H9 (cell line): ENCODE measurements at regions not wholly inside any gene's neighbourhood (a gene's known extent, or its start where the extent isn't known, plus 50 kb on each side); places are given as distances from the start of the nearest gene placed in this dataset.

Experiments
- DNase-seq: peaks from one replicate; pipeline ENCODE4 v3.0.0-alpha.2; 2017
- H2AFZ ChIP-seq: one replicate; pipeline ENCODE4 v1.6.1; 2013; ENCODE audit warnings: mild to moderate bottlenecking, low read length, control low read depth, moderate library complexity
- H2AK5ac ChIP-seq: 2 replicates; pipeline ENCODE4 v1.6.1; 2013; ENCODE audit warnings: low read length, control low read depth, mixed read lengths; ENCODE audit not compliant: insufficient read length
- H2BK120ac ChIP-seq: one replicate; pipeline ENCODE4 v1.6.1; 2013; ENCODE audit warnings: low read depth, mild to moderate bottlenecking, low read length, control low read depth, inconsistent platforms; ENCODE audit not compliant: poor library complexity, severe bottlenecking
- H2BK12ac ChIP-seq: 2 replicates; pipeline ENCODE4 v1.6.1; 2013; ENCODE audit warnings: low read length, control low read depth, mixed read lengths, low read depth; ENCODE audit not compliant: insufficient read length
- H2BK15ac ChIP-seq: 2 replicates; pipeline ENCODE4 v1.6.1; 2013; ENCODE audit warnings: low read depth, low read length, control low read depth
- H2BK20ac ChIP-seq: one replicate; pipeline ENCODE4 v1.6.1; 2013; ENCODE audit warnings: low read depth, mild to moderate bottlenecking, low read length, control low read depth, inconsistent platforms; ENCODE audit not compliant: poor library complexity, severe bottlenecking
- H2BK5ac ChIP-seq: 2 replicates; pipeline ENCODE4 v1.6.1; 2013; ENCODE audit warnings: low read length, control low read depth, mixed read lengths; ENCODE audit not compliant: insufficient read length
- H3K14ac ChIP-seq: 2 replicates; pipeline ENCODE4 v1.6.1; 2013; ENCODE audit warnings: low read length, control low read depth; ENCODE audit not compliant: insufficient read depth
- H3K18ac ChIP-seq: 2 replicates; pipeline ENCODE4 v1.6.1; 2013; ENCODE audit warnings: low read depth, mild to moderate bottlenecking, mixed read lengths, low read length, control low read depth; ENCODE audit not compliant: insufficient read length
- H3K23ac ChIP-seq: 2 replicates; pipeline ENCODE4 v1.6.1; 2013; ENCODE audit warnings: low read length, control low read depth, mixed read lengths, low read depth; ENCODE audit not compliant: insufficient read length
- H3K23me2 ChIP-seq: 2 replicates; pipeline ENCODE4 v1.6.1; 2013; ENCODE audit warnings: low read depth, mild to moderate bottlenecking, mixed read lengths, low read length, control low read depth; ENCODE audit not compliant: insufficient read length, poor library complexity, severe bottlenecking
- H3K27ac ChIP-seq: 2 replicates; pipeline ENCODE4 v1.5.1; 2013; ENCODE audit warnings: low read length, control low read depth, mixed read lengths, low read depth; ENCODE audit not compliant: insufficient read length
- H3K27me3 ChIP-seq: 2 replicates; pipeline ENCODE4 v1.6.1; 2013; ENCODE audit warnings: low read length, control low read depth, inconsistent platforms; ENCODE audit not compliant: insufficient read depth
- H3K4ac ChIP-seq: 2 replicates; pipeline ENCODE4 v1.6.1; 2013; ENCODE audit warnings: low read depth, mild to moderate bottlenecking, control low read depth, inconsistent platforms, low read length, moderate library complexity
- H3K4me1 ChIP-seq: 2 replicates; pipeline ENCODE4 v1.6.1; 2013; ENCODE audit warnings: low read length, control low read depth, inconsistent platforms; ENCODE audit not compliant: insufficient read depth
- H3K4me2 ChIP-seq: 2 replicates; pipeline ENCODE4 v1.6.1; 2013; ENCODE audit warnings: low read length, control low read depth, mixed read lengths; ENCODE audit not compliant: insufficient read length, insufficient read depth
- H3K56ac ChIP-seq: 2 replicates; pipeline ENCODE4 v1.6.1; 2013; ENCODE audit warnings: low read depth, mild to moderate bottlenecking, mixed read lengths, low read length, control low read depth; ENCODE audit not compliant: insufficient read length
- H3K79me1 ChIP-seq: 2 replicates; pipeline ENCODE4 v1.6.1; 2013; ENCODE audit warnings: low read depth, mild to moderate bottlenecking, moderate library complexity, low read length, control low read depth, inconsistent platforms; ENCODE audit not compliant: insufficient read depth, poor library complexity, severe bottlenecking
- H3K79me2 ChIP-seq: 2 replicates; pipeline ENCODE4 v1.6.1; 2013; ENCODE audit warnings: low read length, control low read depth, inconsistent platforms; ENCODE audit not compliant: insufficient read depth
- H3K9ac ChIP-seq: 2 replicates; pipeline ENCODE4 v1.6.1; 2013; ENCODE audit warnings: low read length, control low read depth, mixed read lengths; ENCODE audit not compliant: insufficient read length; ENCODE audit errors: extremely low read depth
- H3K9me3 ChIP-seq: one replicate; pipeline ENCODE4 v1.6.1; 2013; ENCODE audit warnings: low read depth, low read length, inconsistent platforms; ENCODE audit not compliant: control insufficient read depth
- H3T11ph ChIP-seq: one replicate; pipeline ENCODE4 v1.6.1; 2013; ENCODE audit warnings: mild to moderate bottlenecking, low read length, control low read depth, inconsistent platforms
- H4K20me1 ChIP-seq: one replicate; pipeline ENCODE4 v1.6.1; 2013; ENCODE audit not compliant: control insufficient read depth, insufficient read length, insufficient read depth
- H4K5ac ChIP-seq: 2 replicates; pipeline ENCODE4 v1.6.1; 2013; ENCODE audit warnings: low read depth, mild to moderate bottlenecking, mixed read lengths, low read length, control low read depth; ENCODE audit not compliant: insufficient read length
- H4K8ac ChIP-seq: replicated peaks from 2 replicates; pipeline ENCODE4 v1.6.1; 2013; ENCODE audit warnings: low read length, control low read depth, mixed read lengths, low read depth; ENCODE audit not compliant: insufficient read length
- H4K91ac ChIP-seq: 2 replicates; pipeline ENCODE4 v1.6.1; 2013; ENCODE audit warnings: low read depth, mild to moderate bottlenecking, moderate library complexity, mixed read lengths, low read length, control low read depth; ENCODE audit not compliant: insufficient read length
- H3K27ac Mint-ChIP-seq, 3 experiments: 2 replicates in 2 of 3; 3 replicates in 1 of 3; pipeline ENCODE4 v1.8.0; 2020 to 2021; ENCODE audit warnings: mixed read lengths in 3 of 3, mild to moderate bottlenecking in 1 of 3, moderate library complexity in 1 of 3
- H3K27me3 Mint-ChIP-seq: 2 replicates; pipeline ENCODE4 v1.8.0; 2021; ENCODE audit warnings: low read depth, mild to moderate bottlenecking, moderate library complexity, mixed read lengths
- H3K36me3 Mint-ChIP-seq, 3 experiments: 2 replicates in 2 of 3; 3 replicates in 1 of 3; pipeline ENCODE4 v1.8.0; 2020 to 2021; ENCODE audit warnings: low read depth in 3 of 3, mixed read lengths in 3 of 3; ENCODE audit not compliant: insufficient read depth in 1 of 3
- H3K4me1 Mint-ChIP-seq, 2 experiments: 2 replicates each; pipeline ENCODE4 v1.8.0; 2020; ENCODE audit warnings: mixed read lengths in 2 of 2
- H3K4me3 Mint-ChIP-seq, 2 experiments: 2 replicates in 1 of 2; 3 replicates in 1 of 2; pipeline ENCODE4 v1.8.0; 2020 to 2021; ENCODE audit warnings: mild to moderate bottlenecking in 2 of 2, mixed read lengths in 2 of 2, moderate library complexity in 1 of 2
- H3K9me3 Mint-ChIP-seq, 2 experiments: 2 replicates in 1 of 2; 3 replicates in 1 of 2; pipeline ENCODE4 v1.8.0; 2020; ENCODE audit warnings: mild to moderate bottlenecking in 2 of 2, mixed read lengths in 2 of 2, moderate library complexity in 1 of 2
- CTCF ChIP-seq: fragments of 200-600 bp; sonication (generic); conservative IDR thresholded peaks from 3 replicates; pipeline ENCODE4 v1.8.0; 2021; ENCODE audit warnings: antibody characterized with exemption, mild to moderate bottlenecking
- WGBS: extraction: QIAGEN DNeasy Blood & Tissue Kit; methylation state at CpG from one replicate; pipeline ENCODE4 v1.1.7; 2013; ENCODE audit warnings: missing lambda C conversion rate, low lambda C conversion rate, mixed read lengths; ENCODE audit not compliant: insufficient read length; ENCODE audit errors: extremely low coverage; 5-methylcytosine and 5-hydroxymethylcytosine counted together

- no peak overlapping the region for H4K8ac ChIP-seq
- no peaks in the 10 kb centered on the region for H3K27me3 ChIP-seq
- no peak overlapping the region for H2BK20ac ChIP-seq
- no peak overlapping the region for H3K27ac ChIP-seq
- H3K4me1 Mint-ChIP-seq, result peaks cover 0 to 4% of the 10 kb centered on the region in 2 experiments; a peak in 3 of 4 replicates
- no CpG with 5 or more reads among the region's 6 CpGs for WGBS
- H3K9ac ChIP-seq, result no peak overlapping the region
- peaks cover 1% of the 10 kb centered on the region; the same call in 1 of the 2 replicates for H3K27me3 Mint-ChIP-seq
- no peak overlapping the region for H4K5ac ChIP-seq
- H3K4ac ChIP-seq, result no peak overlapping the region
- no peak overlapping the region for H3K4me2 ChIP-seq
- DNase-seq, result no peak
- H3K14ac ChIP-seq, result no peak overlapping the region
- no peak overlapping the region for H3K27ac Mint-ChIP-seq
- H3T11ph ChIP-seq, result no peak overlapping the region
- peaks cover 26% of the 10 kb centered on the region in 2 experiments for H3K9me3 Mint-ChIP-seq
- H3K79me1 ChIP-seq, result no peaks in the 10 kb centered on the region
- H3K4me3 Mint-ChIP-seq, result no peak overlapping the region
- no peaks in the 10 kb centered on the region for H3K9me3 ChIP-seq
- peaks cover 3 to 15% (median 7%) of the 10 kb centered on the region in 3 experiments; a peak in 5 of 7 replicates for H3K36me3 Mint-ChIP-seq
- no peak overlapping the region for H2AK5ac ChIP-seq
- no peak overlapping the region for H4K91ac ChIP-seq
- H2AFZ ChIP-seq, result no peak overlapping the region
- no peaks in the 10 kb centered on the region for H4K20me1 ChIP-seq
- H2BK120ac ChIP-seq, result no peak overlapping the region
- TF ChIP-seq CTCF, result no peak
- H2BK15ac ChIP-seq, result no peak overlapping the region
- no peak overlapping the region for H3K23ac ChIP-seq
- H3K18ac ChIP-seq, result no peak overlapping the region
- H3K4me1 ChIP-seq, result no peaks in the 10 kb centered on the region
- H2BK5ac ChIP-seq, result no peak overlapping the region
- no peak overlapping the region for H2BK12ac ChIP-seq
- H3K23me2 ChIP-seq, result no peaks in the 10 kb centered on the region
- H3K56ac ChIP-seq, result no peak overlapping the region
- no peaks in the 10 kb centered on the region for H3K79me2 ChIP-seq
Observed at GRCh38 chr2:237150831-237151375, 65.2 kb downstream of the COPS8 start.
